HepG2 (cell line): ENCODE measurements at regions not wholly inside any gene's neighbourhood (a gene's known extent, or its start where the extent isn't known, plus 50 kb on each side); places are given as distances from the start of the nearest gene placed in this dataset.

Experiments
- ATAC-seq: fragments of 200-7000 bp; cut with Tn5 transposase; 3 replicates; pipeline ENCODE4 v1.9.1; 2020; ENCODE audit warnings: mild to moderate bottlenecking, moderate library complexity
- BruUV-seq: library from RNA; stranded (reverse); fragments of 400-500 nt; replicated peaks from 2 replicates; lab custom pipeline; 2021; lab: Mats Ljungman, UMichigan
- CTCF ChIA-PET: fragments of 300-600 bp; formaldehyde crosslinking; extraction: SDS; loops from one replicate; lab custom pipeline; 2021; ENCODE audit warnings: low total read pairs, inconsistent platforms, low intra/inter-chr PET ratio; lab: Yijun Ruan, JAX
- POLR2A ChIA-PET: fragments of 350-600 bp; sonication (Branson Sonifier 250); formaldehyde crosslinking; loops from one replicate; lab custom pipeline; 2020; ENCODE audit warnings: antibody characterized with exemption, inconsistent platforms; lab: Yijun Ruan, JAX
- DNase-seq: peaks from one replicate; pipeline ENCODE4 v3.0.0-alpha.2; 2015; ENCODE audit warnings: low spot score
- FAIRE-seq: peaks from 3 replicates; lab custom pipeline; 2011; peaks lifted over from hg19 to GRCh38; lab: Jason Lieb, UNC
- H2AFZ ChIP-seq: one replicate; pipeline ENCODE4 v1.6.1; 2011; ENCODE audit warnings: low read length, inconsistent platforms
- H3K27ac ChIP-seq: fragments of 300-600 bp; 3 replicates; pipeline ENCODE4 v1.8.0; 2011; ENCODE audit warnings: mixed run types, mild to moderate bottlenecking, mixed read lengths, low read length, inconsistent platforms; ENCODE audit not compliant: insufficient read depth; ENCODE audit errors: extremely low read length
- H3K27me3 ChIP-seq, 2 experiments: fragments of 200-600 bp in 1 of 2; 2 replicates in 1 of 2; 3 replicates in 1 of 2; pipeline versions ENCODE4 v1.6.0 to v1.8.0; 2011; ENCODE audit warnings: low read length in 2 of 2, mild to moderate bottlenecking in 2 of 2, moderate library complexity in 2 of 2, inconsistent platforms in 1 of 2; ENCODE audit not compliant: insufficient read depth in 2 of 2, control insufficient read depth in 1 of 2
- H3K36me3 ChIP-seq, 2 experiments: fragments of 200-600 bp in 1 of 2; replicated peaks in 1 of 2; 2 replicates in 1 of 2; 3 replicates in 1 of 2; pipeline versions ENCODE4 v1.5.1 to v1.8.0; 2011; ENCODE audit warnings: low read length in 2 of 2, inconsistent platforms in 1 of 2; ENCODE audit not compliant: insufficient read depth in 2 of 2, control insufficient read depth in 1 of 2
- H3K4me1 ChIP-seq: 2 replicates; pipeline ENCODE4 v1.5.1; 2012; ENCODE audit warnings: low read length, inconsistent platforms; ENCODE audit not compliant: insufficient read depth
- H3K4me2 ChIP-seq: 2 replicates; pipeline ENCODE4 v1.6.0; 2011; ENCODE audit warnings: low read depth, low read length, inconsistent platforms
- H3K4me3 ChIP-seq, 3 experiments: fragments of 200-600 bp in 1 of 3; sonication (generic), shearing (Covaris generic) in 1 of 3; replicated peaks in 1 of 3; 2 replicates each; pipeline ENCODE4 v1.5.1; 2011 to 2016; ENCODE audit warnings: low read length in 3 of 3, inconsistent platforms in 2 of 3, low read depth in 2 of 3, mild to moderate bottlenecking in 2 of 3, control low read depth in 1 of 3, mixed read lengths in 1 of 3; ENCODE audit not compliant: insufficient read depth in 1 of 3
- H3K79me2 ChIP-seq: one replicate; pipeline ENCODE4 v1.6.1; 2011; ENCODE audit warnings: low read length, inconsistent platforms; ENCODE audit not compliant: insufficient read depth
- H3K9ac ChIP-seq: 2 replicates; pipeline ENCODE4 v1.6.0; 2011; ENCODE audit warnings: mild to moderate bottlenecking, low read depth, low read length, inconsistent platforms; ENCODE audit not compliant: insufficient read depth
- H3K9me3 ChIP-seq: 2 replicates; pipeline ENCODE4 v1.5.1; 2012; ENCODE audit warnings: mild to moderate bottlenecking, low read length
- H4K20me1 ChIP-seq: 2 replicates; pipeline ENCODE4 v1.6.0; 2011; ENCODE audit warnings: inconsistent platforms, mild to moderate bottlenecking, low read length, moderate library complexity; ENCODE audit not compliant: insufficient read depth
- HHEX ChIP-seq: IDR thresholded peaks from 2 replicates; pipeline ENCODE4 v1.6.1; 2016; ENCODE audit warnings: control low read depth
- HOXA3 ChIP-seq: sonication (generic); formaldehyde crosslinking; IDR thresholded peaks from 2 replicates; pipeline ENCODE4 v1.5.0; 2020; ENCODE audit warnings: missing genetic modification reagents
- KLF12 ChIP-seq: sonication (generic); formaldehyde crosslinking; IDR thresholded peaks from 2 replicates; pipeline ENCODE4 v1.4.0; 2020; ENCODE audit warnings: missing genetic modification reagents, borderline replicate concordance
- KLF6 ChIP-seq: IDR thresholded peaks from 2 replicates; pipeline ENCODE4 v1.8.0; 2016; ENCODE audit warnings: missing biosample characterization, missing genetic modification reagents
- MZF1 ChIP-seq: sonication (generic); formaldehyde crosslinking; IDR thresholded peaks from 2 replicates; pipeline ENCODE4 v1.8.1; 2023; ENCODE audit warnings: mild to moderate bottlenecking, missing genetic modification reagents, borderline replicate concordance
- NKX3-1 ChIP-seq: sonication (generic); formaldehyde crosslinking; IDR thresholded peaks from 2 replicates; pipeline ENCODE4 v1.5.0; 2020; ENCODE audit warnings: missing genetic modification reagents
- NR2F2 ChIP-seq: IDR thresholded peaks from 2 replicates; pipeline ENCODE4 v1.6.1; 2012; ENCODE audit warnings: low read depth, inconsistent platforms, borderline replicate concordance
- PAX8 ChIP-seq: sonication (generic); formaldehyde crosslinking; IDR thresholded peaks from 2 replicates; pipeline ENCODE4 v1.8.0; 2022; ENCODE audit warnings: mild to moderate bottlenecking, missing genetic modification reagents, borderline replicate concordance
- RAD51 ChIP-seq: fragments of 450-650 bp; IDR thresholded peaks from 2 replicates; pipeline ENCODE4 v1.6.1; 2016; ENCODE audit warnings: borderline replicate concordance
- SMARCC2 ChIP-seq: fragments of 450-650 bp; IDR thresholded peaks from 2 replicates; pipeline ENCODE4 v1.6.1; 2017; ENCODE audit warnings: antibody characterized with exemption, mild to moderate bottlenecking
- THAP11 ChIP-seq: IDR thresholded peaks from 2 replicates; pipeline ENCODE4 v1.6.1; 2016; ENCODE audit warnings: missing biosample characterization, missing genetic modification reagents
- ZBTB2 ChIP-seq: sonication (generic); formaldehyde crosslinking; IDR thresholded peaks from 2 replicates; pipeline ENCODE4 v1.8.0; 2022; ENCODE audit warnings: low read depth, missing genetic modification reagents
- ZNF451 ChIP-seq: sonication (generic); formaldehyde crosslinking; IDR thresholded peaks from 2 replicates; pipeline ENCODE4 v1.5.0; 2020; ENCODE audit warnings: mild to moderate bottlenecking, missing genetic modification reagents
- ZNF775 ChIP-seq: sonication (generic); formaldehyde crosslinking; IDR thresholded peaks from 2 replicates; pipeline ENCODE4 v1.4.0; 2020; ENCODE audit warnings: missing genetic modification reagents, mild to moderate bottlenecking, moderate library complexity, borderline replicate concordance
- ZNF777 ChIP-seq: sonication (generic); formaldehyde crosslinking; IDR thresholded peaks from 2 replicates; pipeline ENCODE4 v1.4.0; 2020; ENCODE audit warnings: missing genetic modification reagents
- ZZZ3 ChIP-seq: sonication (generic); formaldehyde crosslinking; IDR thresholded peaks from 2 replicates; pipeline ENCODE4 v1.4.0; 2020; ENCODE audit warnings: missing genetic modification reagents, mild to moderate bottlenecking, borderline replicate concordance
- WGBS: methylation state at CpG from one replicate; pipeline ENCODE4 v1.1.6; 2017; ENCODE audit warnings: low lambda C conversion rate; 5-methylcytosine and 5-hydroxymethylcytosine counted together
- in situ Hi-C: cut with HindIII; loops from 2 replicates; pipeline ENCODE4 v1.10.0; 2017; ENCODE audit warnings: low pct_unique_long_range_greater_than_20kb; ENCODE audit not compliant: extremely low pct_ligation_motif_present
- intact Hi-C: fragments of 100-400 bp; cut with micrococcal nuclease; formaldehyde crosslinking; loops from one replicate; pipeline ENCODE4 v1.10.0; 2022; ENCODE audit not compliant: unreplicated experiment
- TF ChIP-seq, protein P1 (sequence below): sonication (generic); formaldehyde crosslinking; IDR thresholded peaks from 2 replicates; pipeline ENCODE4 v1.5.1; 2020; ENCODE audit warnings: missing genetic modification reagents, mild to moderate bottlenecking, borderline replicate concordance

DNA sequence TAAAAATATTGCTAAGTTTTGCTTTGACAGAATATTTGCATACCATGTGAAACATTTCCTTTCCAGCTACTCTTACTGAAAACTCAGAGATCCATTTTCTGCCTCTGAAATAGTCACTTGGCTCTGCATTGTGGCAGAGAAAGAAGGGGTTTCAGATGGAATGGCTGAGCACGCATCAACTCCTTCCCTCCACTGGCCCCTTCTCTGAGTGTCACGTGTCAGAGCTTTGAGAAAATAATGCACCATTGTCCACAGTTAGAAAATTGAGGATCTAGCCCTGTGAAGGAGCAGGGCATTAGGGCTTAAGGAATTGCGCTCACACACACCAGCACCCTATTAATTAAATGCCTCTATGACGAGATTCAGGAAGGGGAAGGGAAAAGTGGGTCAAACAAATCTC lies 78.8 kb upstream of the FAT4 start:
- Histone ChIP-seq H3K27me3 (no peaks in the 10 kb centered on the region), H3K9ac (no peak overlapping the region), H3K9me3 (no peaks in the 10 kb centered on the region), H3K4me1 (no peaks in the 10 kb centered on the region), H4K20me1 (no peaks in the 10 kb centered on the region), H3K36me3 (no peaks in the 10 kb centered on the region), H3K79me2 (no peaks in the 10 kb centered on the region), H3K4me2 (no peak overlapping the region), H3K27ac (no peak overlapping the region), H3K4me3 (no peak overlapping the region), H2AFZ (no peak overlapping the region)
- 1% methylated on average over 4 of the region's 4 CpGs for WGBS
- DNase-seq, result no peak
- FAIRE-seq, result no peak
- BruUV-seq, result no TSS peak
- POLR2A ChIA-PET, result no interaction called here
- ATAC-seq, result no peak
- TF ChIP-seq MZF1 (CRISPR knock-in tag) (no peak), SMARCC2 (no peak), ZBTB2 (CRISPR knock-in tag) (no peak), ZNF451 (CRISPR knock-in tag) (no peak), HOXA3 (CRISPR knock-in tag) (no peak), HHEX (CRISPR knock-in tag) (no peak), NR2F2 (no peak), RAD51 (no peak), ZNF775 (CRISPR knock-in tag) (no peak), ZNF777 (CRISPR knock-in tag) (no peak), ZZZ3 (CRISPR knock-in tag) (no peak), KLF12 (CRISPR knock-in tag) (no peak), KLF6 (CRISPR knock-in tag) (no peak), THAP11 (CRISPR knock-in tag) (no peak), NKX3-1 (CRISPR knock-in tag) (no peak), PAX8 (CRISPR knock-in tag) (no peak)
- TF ChIP-seq, protein P1, sequence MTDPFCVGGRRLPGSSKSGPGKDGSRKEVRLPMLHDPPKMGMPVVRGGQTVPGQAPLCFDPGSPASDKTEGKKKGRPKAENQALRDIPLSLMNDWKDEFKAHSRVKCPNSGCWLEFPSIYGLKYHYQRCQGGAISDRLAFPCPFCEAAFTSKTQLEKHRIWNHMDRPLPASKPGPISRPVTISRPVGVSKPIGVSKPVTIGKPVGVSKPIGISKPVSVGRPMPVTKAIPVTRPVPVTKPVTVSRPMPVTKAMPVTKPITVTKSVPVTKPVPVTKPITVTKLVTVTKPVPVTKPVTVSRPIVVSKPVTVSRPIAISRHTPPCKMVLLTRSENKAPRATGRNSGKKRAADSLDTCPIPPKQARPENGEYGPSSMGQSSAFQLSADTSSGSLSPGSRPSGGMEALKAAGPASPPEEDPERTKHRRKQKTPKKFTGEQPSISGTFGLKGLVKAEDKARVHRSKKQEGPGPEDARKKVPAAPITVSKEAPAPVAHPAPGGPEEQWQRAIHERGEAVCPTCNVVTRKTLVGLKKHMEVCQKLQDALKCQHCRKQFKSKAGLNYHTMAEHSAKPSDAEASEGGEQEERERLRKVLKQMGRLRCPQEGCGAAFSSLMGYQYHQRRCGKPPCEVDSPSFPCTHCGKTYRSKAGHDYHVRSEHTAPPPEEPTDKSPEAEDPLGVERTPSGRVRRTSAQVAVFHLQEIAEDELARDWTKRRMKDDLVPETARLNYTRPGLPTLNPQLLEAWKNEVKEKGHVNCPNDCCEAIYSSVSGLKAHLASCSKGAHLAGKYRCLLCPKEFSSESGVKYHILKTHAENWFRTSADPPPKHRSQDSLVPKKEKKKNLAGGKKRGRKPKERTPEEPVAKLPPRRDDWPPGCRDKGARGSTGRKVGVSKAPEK (CRISPR knock-in tag), result no peak
- intact Hi-C loops, result no loop called here
- CTCF ChIA-PET, result no interaction called here
- in situ Hi-C loops, result loop anchor here (25.0 kb wide), 1 partner anchor 899 kb away; no protein-coding TSS in a partner anchor
